ENCODE measurements at regions not wholly inside any gene's neighbourhood (a gene's known extent, or its start where the extent isn't known, plus 50 kb on each side); places are given as distances from the start of the nearest gene placed in this dataset.

DNA sequence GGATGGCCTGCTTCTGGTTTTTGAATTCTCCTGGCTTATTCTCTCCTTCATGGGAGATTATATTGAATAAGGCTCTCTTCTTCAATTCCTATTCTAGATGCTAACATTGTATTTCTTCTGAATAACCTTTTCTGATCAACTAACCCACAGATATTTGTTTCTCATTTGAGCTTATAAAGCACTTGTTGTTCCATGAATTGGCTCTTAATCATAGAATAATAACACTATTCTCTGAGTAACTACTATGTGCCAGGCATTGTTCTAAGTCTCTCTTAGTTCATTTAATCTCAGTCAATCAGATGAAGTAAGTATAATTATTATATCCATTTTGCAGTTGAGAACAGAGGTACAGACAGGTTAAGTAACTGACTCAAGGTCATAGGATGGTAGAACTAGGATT is 136.3 kb upstream of the MLIP start:
- no peaks in the 10 kb centered on the region for H3K4me1 Mint-ChIP-seq (ENCODE audit: low read depth)
- no peak for DNase-seq (ENCODE audit: low spot score)
- H3K27ac Mint-ChIP-seq, result no peak overlapping the region
- H3K9me3 Mint-ChIP-seq, result no peaks in the 10 kb centered on the region
- intact Hi-C loops (cut with micrococcal nuclease), result loop anchor here (5.0 kb wide), 1 partner anchor 1092 kb away; no protein-coding TSS in a partner anchor
- H3K27me3 Mint-ChIP-seq (ENCODE audit: insufficient read depth), result peaks cover 2% of the 10 kb centered on the region
- no peaks in the 10 kb centered on the region for H3K36me3 Mint-ChIP-seq (ENCODE audit: low read depth)
- no peak overlapping the region for H3K4me3 Mint-ChIP-seq

GRCh38 chr6:53975941-53976615 is 135.2 kb upstream of the MLIP start:
- no peaks in the 10 kb centered on the region for H3K4me1 Mint-ChIP-seq (ENCODE audit: low read depth)
- no peaks in the 10 kb centered on the region for H3K9me3 Mint-ChIP-seq
- no peak for DNase-seq (ENCODE audit: low spot score)
- H3K4me3 Mint-ChIP-seq, result no peak overlapping the region
- H3K27ac Mint-ChIP-seq, result no peak overlapping the region
- peaks cover under 1% of the 10 kb centered on the region for H3K27me3 Mint-ChIP-seq (ENCODE audit: insufficient read depth)
- H3K36me3 Mint-ChIP-seq (ENCODE audit: low read depth), result no peaks in the 10 kb centered on the region
- intact Hi-C loops (cut with micrococcal nuclease), result loop anchor here (5.0 kb wide), 1 partner anchor 1091 kb away; no protein-coding TSS in a partner anchor

- intact Hi-C loops (cut with micrococcal nuclease), result loop anchor here (5.0 kb wide), 1 partner anchor 1090 kb away; no protein-coding TSS in a partner anchor
- Mint-ChIP-seq H3K9me3 (no peaks in the 10 kb centered on the region), H3K4me1 (ENCODE audit: low read depth) (no peaks in the 10 kb centered on the region), H3K4me3 (no peak overlapping the region), H3K27me3 (ENCODE audit: insufficient read depth) (no peaks in the 10 kb centered on the region), H3K27ac (no peak overlapping the region), H3K36me3 (ENCODE audit: low read depth) (no peaks in the 10 kb centered on the region)
- DNase-seq (ENCODE audit: low spot score), result no peak
Measured at GRCh38 chr6:53977551-53977950, 133.7 kb upstream of the MLIP start.

DNA sequence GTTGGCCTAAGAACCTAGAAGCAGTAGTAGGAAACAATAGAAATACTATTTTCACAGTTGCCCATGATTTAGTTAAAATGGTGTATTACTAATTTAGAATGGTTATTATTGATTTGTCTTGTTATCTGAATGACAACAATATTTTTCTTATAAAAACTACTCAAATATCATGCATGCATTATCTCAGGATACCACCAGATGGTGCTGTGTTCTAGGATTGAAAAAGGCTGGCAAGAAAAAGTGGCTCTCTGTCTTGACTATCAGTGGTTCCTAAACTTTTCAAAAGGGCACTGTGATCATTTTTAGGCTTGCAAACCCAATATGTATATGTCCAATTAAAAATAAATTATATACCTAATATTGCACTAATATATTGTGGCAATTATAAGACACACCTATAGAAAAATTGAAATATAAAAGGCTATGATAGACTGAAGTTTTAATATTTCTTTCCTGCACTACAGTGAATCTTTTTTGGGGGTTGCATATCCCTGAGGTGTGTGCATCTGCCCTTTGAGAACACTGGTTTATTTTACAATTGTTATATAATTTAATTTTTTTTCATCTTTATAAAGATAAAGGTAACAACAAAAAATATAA is 131.7 kb upstream of the MLIP start:
- Mint-ChIP-seq H3K36me3 (ENCODE audit: low read depth) (no peaks in the 10 kb centered on the region), H3K27me3 (ENCODE audit: insufficient read depth) (no peaks in the 10 kb centered on the region), H3K9me3 (no peaks in the 10 kb centered on the region), H3K4me3 (no peak overlapping the region), H3K27ac (no peak overlapping the region), H3K4me1 (ENCODE audit: low read depth) (no peaks in the 10 kb centered on the region)
- DNase-seq (ENCODE audit: low spot score), result no peak
- intact Hi-C loops (cut with micrococcal nuclease), result loop anchor here (5.0 kb wide), 1 partner anchor 1088 kb away; no protein-coding TSS in a partner anchor

DNA sequence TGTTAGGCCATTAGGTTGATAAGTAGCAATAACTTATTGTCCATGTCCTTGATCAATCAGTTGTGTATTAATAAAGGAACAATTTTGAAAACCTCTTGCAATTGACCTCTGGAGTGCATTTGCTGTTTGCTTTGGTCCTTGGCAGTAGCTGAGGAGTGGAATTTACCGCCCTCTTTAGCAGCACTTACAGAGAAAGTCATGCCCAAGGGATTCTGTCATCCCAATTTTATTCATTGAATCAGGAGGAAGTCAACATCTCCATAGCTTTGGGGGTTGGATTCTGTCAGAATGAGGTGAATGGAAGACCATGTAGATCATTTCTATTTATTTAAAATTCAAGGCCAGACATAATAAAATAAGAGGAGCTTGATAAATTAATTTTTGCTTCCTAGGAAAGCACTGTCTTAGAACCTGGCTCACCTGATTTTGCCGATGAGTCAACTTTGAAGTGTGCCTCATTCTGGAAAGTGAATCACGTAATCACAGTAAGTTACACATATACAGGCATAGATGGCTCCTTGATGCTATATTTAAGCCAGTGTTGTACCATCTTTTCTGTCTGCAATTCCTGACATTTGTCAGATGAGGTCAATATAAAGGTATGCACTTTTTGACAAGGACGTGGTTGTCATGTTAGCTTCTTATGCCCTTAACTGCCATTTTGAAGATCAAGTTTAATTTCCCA is 128.7 kb upstream of the MLIP start:
- intact Hi-C loops (cut with micrococcal nuclease), result no loop called here
- no peaks in the 10 kb centered on the region for H3K36me3 Mint-ChIP-seq (ENCODE audit: low read depth)
- no peak overlapping the region for H3K27ac Mint-ChIP-seq
- DNase-seq (ENCODE audit: low spot score), result no peak
- H3K4me1 Mint-ChIP-seq (ENCODE audit: low read depth), result no peaks in the 10 kb centered on the region
- H3K4me3 Mint-ChIP-seq, result no peak overlapping the region
- peaks cover 3% of the 10 kb centered on the region for H3K27me3 Mint-ChIP-seq (ENCODE audit: insufficient read depth)
- H3K9me3 Mint-ChIP-seq, result no peaks in the 10 kb centered on the region

- intact Hi-C loops (cut with micrococcal nuclease), result no loop called here
- H3K27me3 Mint-ChIP-seq (ENCODE audit: insufficient read depth), result peaks cover 3% of the 10 kb centered on the region
- no peaks in the 10 kb centered on the region for H3K36me3 Mint-ChIP-seq (ENCODE audit: low read depth)
- H3K27ac Mint-ChIP-seq, result no peak overlapping the region
- no peak for DNase-seq (ENCODE audit: low spot score)
- H3K4me1 Mint-ChIP-seq (ENCODE audit: low read depth), result no peaks in the 10 kb centered on the region
- no peak overlapping the region for H3K4me3 Mint-ChIP-seq
- H3K9me3 Mint-ChIP-seq, result no peaks in the 10 kb centered on the region
Measured at GRCh38 chr6:53983301-53983700, 127.9 kb upstream of the MLIP start.

DNA sequence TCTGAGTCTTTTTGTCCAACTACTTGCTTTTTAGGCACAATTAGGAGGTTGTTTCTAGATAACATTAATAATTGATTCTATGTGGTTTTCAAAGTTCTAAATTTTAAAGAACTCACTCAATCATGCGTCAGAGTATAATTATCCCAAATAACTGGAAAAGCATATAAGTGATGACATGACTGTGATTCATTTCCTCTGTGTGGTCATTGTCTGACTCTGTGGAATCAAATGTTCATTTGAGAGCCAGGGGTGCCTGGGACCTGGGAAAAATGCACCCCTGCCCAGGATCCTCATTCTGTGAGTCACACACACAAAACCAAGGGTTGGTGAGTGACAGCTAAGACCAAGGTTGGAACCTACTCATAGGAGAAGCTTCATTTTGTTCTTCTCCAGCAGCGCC is 127.1 kb upstream of the MLIP start:
- H3K4me3 Mint-ChIP-seq, result no peak overlapping the region
- peaks cover 3% of the 10 kb centered on the region for H3K27me3 Mint-ChIP-seq (ENCODE audit: insufficient read depth)
- DNase-seq (ENCODE audit: low spot score), result no peak
- H3K27ac Mint-ChIP-seq, result no peak overlapping the region
- H3K4me1 Mint-ChIP-seq (ENCODE audit: low read depth), result no peaks in the 10 kb centered on the region
- intact Hi-C loops (cut with micrococcal nuclease), result no loop called here
- H3K9me3 Mint-ChIP-seq, result no peaks in the 10 kb centered on the region
- H3K36me3 Mint-ChIP-seq (ENCODE audit: low read depth), result no peaks in the 10 kb centered on the region

DNA sequence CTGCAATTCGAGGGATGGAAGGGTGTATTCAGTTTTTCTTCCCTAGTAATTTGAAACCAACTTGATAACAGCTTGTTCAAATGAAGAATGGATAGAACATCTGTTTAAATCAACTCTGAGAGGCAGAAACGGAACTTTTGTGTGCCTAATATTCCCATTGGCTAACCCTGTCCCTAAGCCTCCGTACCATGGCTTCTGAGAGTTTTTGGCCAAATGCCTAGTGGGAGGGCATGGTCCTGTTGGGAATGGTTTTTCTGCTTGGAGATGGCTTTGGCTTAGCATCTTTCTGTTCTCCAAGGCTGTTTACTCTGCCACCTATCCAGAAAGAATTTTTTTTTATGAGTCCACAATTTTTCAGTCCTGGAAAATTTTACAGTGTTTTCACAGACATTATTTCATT is 126.7 kb upstream of the MLIP start:
- no peak for DNase-seq (ENCODE audit: low spot score)
- H3K9me3 Mint-ChIP-seq, result no peaks in the 10 kb centered on the region
- no peak overlapping the region for H3K4me3 Mint-ChIP-seq
- intact Hi-C loops (cut with micrococcal nuclease), result no loop called here
- H3K4me1 Mint-ChIP-seq (ENCODE audit: low read depth), result no peaks in the 10 kb centered on the region
- peaks cover 3% of the 10 kb centered on the region for H3K27me3 Mint-ChIP-seq (ENCODE audit: insufficient read depth)
- no peak overlapping the region for H3K27ac Mint-ChIP-seq
- H3K36me3 Mint-ChIP-seq (ENCODE audit: low read depth), result no peaks in the 10 kb centered on the region

DNA sequence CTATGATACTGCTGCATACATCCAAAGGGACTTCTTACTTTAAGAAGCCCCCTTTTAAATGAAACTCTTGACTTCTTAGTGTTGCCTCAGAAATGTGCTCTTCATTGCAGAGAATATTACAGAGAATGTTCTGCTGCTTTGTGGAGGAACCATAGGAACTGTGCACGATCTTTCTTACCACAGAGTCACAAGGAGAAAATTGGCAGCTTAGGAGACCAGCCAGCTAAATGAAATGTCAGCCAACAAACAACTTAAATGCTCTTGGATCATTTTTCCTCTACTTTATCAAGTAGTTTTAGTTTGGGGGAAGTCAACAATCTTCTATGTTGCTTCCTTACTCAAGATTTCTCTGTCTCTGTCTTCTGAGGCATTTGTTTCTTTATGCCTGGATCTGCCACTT is 125.9 kb upstream of the MLIP start:
- Mint-ChIP-seq H3K4me1 (ENCODE audit: low read depth) (no peaks in the 10 kb centered on the region), H3K36me3 (ENCODE audit: low read depth) (no peaks in the 10 kb centered on the region), H3K9me3 (no peaks in the 10 kb centered on the region), H3K27ac (no peak overlapping the region), H3K4me3 (no peak overlapping the region), H3K27me3 (ENCODE audit: insufficient read depth) (peaks cover 3% of the 10 kb centered on the region)
- no peak for DNase-seq (ENCODE audit: low spot score)
- intact Hi-C loops (cut with micrococcal nuclease), result no loop called here

DNA sequence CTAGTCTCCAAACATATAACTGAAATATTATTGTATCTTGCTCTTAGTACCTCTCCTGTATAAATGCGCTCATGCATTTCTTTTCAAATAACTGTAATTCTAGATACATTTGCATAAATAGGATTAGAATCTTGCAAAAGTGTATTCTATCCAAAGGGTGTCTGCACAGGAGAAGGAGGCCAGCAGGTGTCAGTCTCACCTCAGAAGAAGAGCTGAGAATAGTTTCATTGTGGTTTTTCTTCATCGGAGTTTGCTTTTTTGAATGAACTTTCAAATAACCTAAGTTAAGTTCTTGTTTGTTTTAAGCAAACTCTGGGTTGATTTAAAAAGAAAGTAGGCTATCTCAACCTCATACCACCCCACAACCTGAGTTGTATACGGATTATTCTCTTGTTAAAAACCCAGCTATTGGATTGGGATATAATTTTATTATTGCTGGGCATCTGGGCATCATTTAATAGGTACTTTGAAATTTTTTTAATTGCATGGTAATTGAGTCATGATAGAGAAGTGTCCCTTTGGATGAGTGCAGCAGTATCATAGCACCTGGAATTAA is 125.0 kb upstream of the MLIP start:
- H3K27me3 Mint-ChIP-seq (ENCODE audit: insufficient read depth), result peaks cover 3% of the 10 kb centered on the region
- H3K4me3 Mint-ChIP-seq, result no peak overlapping the region
- H3K9me3 Mint-ChIP-seq, result no peaks in the 10 kb centered on the region
- H3K27ac Mint-ChIP-seq, result no peak overlapping the region
- no peak for DNase-seq (ENCODE audit: low spot score)
- H3K36me3 Mint-ChIP-seq (ENCODE audit: low read depth), result no peaks in the 10 kb centered on the region
- intact Hi-C loops (cut with micrococcal nuclease), result no loop called here
- H3K4me1 Mint-ChIP-seq (ENCODE audit: low read depth), result no peaks in the 10 kb centered on the region

GRCh38 chr6:53986721-53987521 is 124.3 kb upstream of the MLIP start:
- Mint-ChIP-seq H3K9me3 (no peaks in the 10 kb centered on the region), H3K4me3 (no peak overlapping the region), H3K36me3 (ENCODE audit: low read depth) (no peaks in the 10 kb centered on the region), H3K4me1 (ENCODE audit: low read depth) (no peaks in the 10 kb centered on the region), H3K27me3 (ENCODE audit: insufficient read depth) (peaks cover 5% of the 10 kb centered on the region), H3K27ac (no peak overlapping the region)
- no peak for DNase-seq (ENCODE audit: low spot score)
- intact Hi-C loops (cut with micrococcal nuclease), result no loop called here

- no peak overlapping the region for H3K27ac Mint-ChIP-seq
- peaks cover 7% of the 10 kb centered on the region for H3K27me3 Mint-ChIP-seq (ENCODE audit: insufficient read depth)
- no peaks in the 10 kb centered on the region for H3K36me3 Mint-ChIP-seq (ENCODE audit: low read depth)
- H3K4me3 Mint-ChIP-seq, result no peak overlapping the region
- H3K4me1 Mint-ChIP-seq (ENCODE audit: low read depth), result no peaks in the 10 kb centered on the region
- no peak for DNase-seq (ENCODE audit: low spot score)
- intact Hi-C loops (cut with micrococcal nuclease), result no loop called here
- no peaks in the 10 kb centered on the region for H3K9me3 Mint-ChIP-seq
Measured at GRCh38 chr6:53987522-53987888, 123.7 kb upstream of the MLIP start.

Measured in activated T-helper 1 cell treated with anti-CD3 and anti-CD28 coated beads, Interleukin-12 subunit alpha, Interleukin-12 subunit beta, Interleukin-2, Interleukin-4 antibody, amounts not matched to agents 30 ng/mL and 10 ng/mL and 1 ng/mL, durations not matched to agents 14 hours and 24 hours and 36 hours (primary cell).